NAMALWA (cell line): ENCODE measurements at regions not wholly inside any gene's neighbourhood (a gene's known extent, or its start where the extent isn't known, plus 50 kb on each side); places are given as distances from the start of the nearest gene placed in this dataset.

Source experiments
- DNase-seq: peaks from one replicate; pipeline ENCODE4 v3.0.0-alpha.2; 2015; ENCODE audit warnings: low spot score

DNA sequence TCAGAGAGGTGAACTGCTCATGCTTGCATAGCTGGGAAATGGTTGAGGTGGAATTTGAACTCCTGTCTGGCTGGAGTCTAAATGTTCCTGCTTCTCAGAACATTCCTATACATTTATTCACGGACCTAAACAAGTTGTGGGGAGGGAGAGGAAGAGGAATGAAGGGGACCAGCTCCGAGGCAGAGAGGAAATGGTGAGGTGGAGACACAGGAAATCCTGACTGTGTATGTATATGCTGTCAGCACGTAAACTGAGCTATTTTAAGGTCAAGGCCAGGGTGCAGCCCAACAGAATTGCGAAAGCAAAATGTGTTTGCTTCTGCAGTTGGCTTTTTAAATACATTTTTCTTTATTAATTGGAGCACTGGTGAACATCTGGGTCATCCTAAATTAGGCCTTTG, 74.1 kb upstream of the POMGNT2 start:
- peak; percentile 7 for DNase-seq

GRCh38 chr3:43178891-43179366, 73.0 kb upstream of the POMGNT2 start:
- DNase-seq: no peak

GRCh38 chr3:43177085-43177484, 71.2 kb upstream of the POMGNT2 start:
- DNase-seq: no peak

- no peak for DNase-seq
Observed at GRCh38 chr3:43176666-43177065, 70.8 kb upstream of the POMGNT2 start.

DNA sequence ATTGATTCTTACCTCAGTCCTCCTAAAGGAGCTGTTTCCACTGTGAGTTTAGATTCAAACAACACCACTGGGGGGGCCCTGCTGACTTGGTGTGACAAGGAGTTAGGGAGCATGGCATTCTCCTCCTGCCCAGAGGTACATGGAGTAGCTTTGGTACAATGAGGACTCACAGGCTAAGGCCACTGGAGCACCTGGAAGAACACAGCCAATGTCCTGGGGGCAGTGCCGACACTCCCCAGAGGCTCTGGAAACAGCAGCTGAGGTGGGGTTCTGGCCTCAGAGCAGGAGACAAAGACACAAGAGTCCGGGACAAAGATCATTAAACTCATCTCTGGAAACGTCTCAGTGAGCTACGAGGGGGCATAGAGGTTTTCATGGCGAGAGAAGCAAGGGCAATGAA, 69.7 kb upstream of the POMGNT2 start:
- no peak for DNase-seq

- no peak for DNase-seq
Observed at GRCh38 chr3:43173949-43174348, 68.1 kb upstream of the POMGNT2 start.

- no peak for DNase-seq
Observed at GRCh38 chr3:43171748-43172147, 65.9 kb upstream of the POMGNT2 start.

DNA sequence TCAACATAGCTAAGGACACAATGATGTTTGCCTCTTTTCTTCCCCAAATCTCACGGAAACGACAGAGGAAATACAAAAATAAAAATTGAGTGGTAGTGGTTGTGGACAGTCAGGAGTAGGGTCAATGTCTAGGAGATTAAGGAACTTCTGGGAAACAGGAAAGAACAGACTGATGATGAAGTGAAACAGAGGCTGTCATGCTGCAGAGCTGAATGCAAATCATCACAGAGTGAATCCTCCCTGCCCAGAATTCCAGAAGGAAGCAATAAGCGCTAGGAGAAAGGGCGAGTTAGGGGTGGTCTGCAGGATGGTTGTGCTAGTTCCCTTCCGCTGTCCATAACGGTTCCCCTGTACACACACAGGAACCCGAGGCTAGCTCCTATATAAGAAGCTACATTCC, 64.7 kb upstream of the POMGNT2 start:
- no peak for DNase-seq

- DNase-seq: no peak
Observed at GRCh38 chr3:43169987-43170386, 64.1 kb upstream of the POMGNT2 start.

- no peak for DNase-seq
Observed at GRCh38 chr3:43166406-43166805, 60.5 kb upstream of the POMGNT2 start.

DNA sequence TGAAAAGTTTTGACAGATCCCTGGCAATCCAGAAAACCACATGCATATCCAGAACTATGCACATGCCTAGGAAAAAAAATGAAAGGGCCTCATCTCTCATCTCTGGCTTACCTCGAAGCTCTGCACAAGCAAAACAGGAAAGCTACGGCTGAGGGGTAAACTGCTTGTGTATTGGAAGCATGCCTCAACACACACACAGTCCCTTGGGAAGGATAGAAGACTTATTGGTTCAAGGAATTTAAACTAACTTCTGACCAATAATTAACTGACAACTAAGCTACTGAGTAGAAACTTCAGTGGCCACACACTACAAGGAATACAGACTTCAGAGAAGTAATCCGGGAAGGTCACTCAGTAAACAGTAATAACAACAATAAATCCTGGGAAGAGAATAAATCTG, 59.9 kb upstream of the POMGNT2 start:
- DNase-seq: no peak

- no peak for DNase-seq
Observed at GRCh38 chr3:43163895-43164493, 58.1 kb upstream of the POMGNT2 start.

- DNase-seq: peak; percentile 29
Observed at GRCh38 chr3:43162230-43163084, 56.6 kb upstream of the POMGNT2 start.

DNA sequence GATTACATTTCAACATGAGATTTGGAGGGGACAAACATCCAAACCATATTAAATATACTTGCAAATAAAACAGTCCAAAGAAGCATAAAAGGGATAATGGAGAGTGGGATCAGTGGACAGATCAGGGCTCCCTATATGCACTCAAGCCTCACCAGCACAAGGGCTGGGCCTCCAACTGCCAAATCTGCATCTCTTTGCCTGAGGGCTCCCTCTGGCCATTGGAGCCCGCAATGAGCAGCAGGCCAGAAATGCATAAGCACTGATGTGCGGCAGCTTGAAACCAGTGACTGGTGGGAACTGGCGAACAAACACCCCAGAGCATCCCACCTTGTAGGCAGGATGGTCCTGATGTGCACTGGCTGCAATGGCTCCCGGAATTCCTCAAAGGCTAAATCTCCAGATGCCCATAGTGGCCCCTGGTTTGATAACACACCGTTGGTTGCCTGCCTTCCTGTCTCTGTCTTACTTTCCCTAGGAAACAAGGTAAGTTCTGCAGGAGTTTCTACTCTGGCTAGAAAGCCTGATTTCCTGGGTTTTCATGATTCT, 55.9 kb upstream of the POMGNT2 start:
- no peak for DNase-seq

- DNase-seq: no peak
Observed at GRCh38 chr3:43160664-43161063, 54.8 kb upstream of the POMGNT2 start.

GRCh38 chr3:43159876-43160255, 54.0 kb upstream of the POMGNT2 start:
- no peak for DNase-seq

GRCh38 chr3:43159131-43159875, 53.4 kb upstream of the POMGNT2 start:
- no peak for DNase-seq

- no peak for DNase-seq
Observed at GRCh38 chr3:43156812-43157455, 51.1 kb upstream of the POMGNT2 start.

DNA sequence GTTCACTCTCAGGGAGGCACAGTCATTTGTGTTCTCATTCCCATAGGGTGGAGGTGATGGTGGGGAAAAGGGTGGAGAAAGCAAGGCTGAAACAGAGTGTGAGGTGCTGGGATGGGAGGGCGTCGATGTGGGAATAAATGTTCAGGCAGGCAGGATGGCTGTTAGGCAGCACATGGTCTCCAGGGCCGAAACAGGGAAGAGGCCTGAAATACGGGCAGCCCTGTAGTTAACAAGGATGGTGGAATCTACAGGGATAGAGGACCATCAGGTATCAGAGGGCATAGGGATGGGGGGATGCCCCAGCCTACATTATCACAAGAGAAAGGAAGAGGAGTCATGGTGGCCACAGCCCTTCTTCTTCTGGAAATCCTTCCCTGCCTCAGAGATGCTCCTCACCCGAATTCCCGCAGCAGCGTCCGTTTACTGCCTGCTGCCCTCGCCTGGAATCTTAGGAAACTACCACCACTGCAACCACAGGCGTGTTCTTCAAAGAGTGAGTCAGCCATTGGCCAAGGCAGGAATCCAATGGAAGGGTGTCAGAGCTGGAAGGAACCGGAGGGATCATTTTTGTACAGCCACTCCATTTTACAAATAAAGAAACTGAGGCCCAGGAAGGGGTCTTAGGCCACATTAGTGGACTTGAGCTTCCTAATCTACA, 49.7 kb upstream of the POMGNT2 start:
- no peak for DNase-seq
